IMR-90 (cell line): ENCODE measurements at regions not wholly inside any gene's neighbourhood (a gene's known extent, or its start where the extent isn't known, plus 50 kb on each side); places are given as distances from the start of the nearest gene placed in this dataset.

Experiments used
- ATAC-seq: fragments of 200-7000 bp; cut with Tn5 transposase; 2 replicates; pipeline ENCODE4 v1.9.1; 2020; ENCODE audit warnings: low read depth, mild to moderate bottlenecking, moderate library complexity
- BruUV-seq: library from RNA; stranded (reverse); fragments of 400-500 nt; replicated peaks from 2 replicates; lab custom pipeline; 2021; lab: Mats Ljungman, UMichigan
- CTCF ChIA-PET: fragments of 300-600 bp; formaldehyde crosslinking; extraction: SDS; loops from one replicate; lab custom pipeline; 2021; ENCODE audit warnings: antibody characterized with exemption; lab: Yijun Ruan, JAX
- POLR2A ChIA-PET: fragments of 300-600 bp; sonication (Branson Sonifier 250); formaldehyde crosslinking; loops from one replicate; lab custom pipeline; 2022; ENCODE audit warnings: antibody characterized with exemption; ENCODE audit not compliant: unreplicated experiment; lab: Charles Lee
- DNase-seq: peaks from one replicate; pipeline ENCODE4 v3.0.0; 2013
- H2AFZ ChIP-seq: replicated peaks from 2 replicates; pipeline ENCODE3; 2013; ENCODE audit warnings: low read length, mild to moderate bottlenecking; ENCODE audit not compliant: poor library complexity
- H2AK5ac ChIP-seq: 2 replicates; pipeline ENCODE4 v1.6.1; 2013; ENCODE audit warnings: low read depth, low read length, inconsistent platforms
- H2AK9ac ChIP-seq: replicated peaks from 2 replicates; pipeline ENCODE3; 2013; ENCODE audit warnings: mild to moderate bottlenecking, low read depth, low read length, moderate library complexity; ENCODE audit not compliant: poor library complexity
- H2BK120ac ChIP-seq: 2 replicates; pipeline ENCODE4 v1.6.1; 2013; ENCODE audit warnings: low read depth, low read length, inconsistent platforms
- H2BK15ac ChIP-seq: 3 replicates; pipeline ENCODE4 v1.6.1; 2013; ENCODE audit warnings: low read depth, low read length, inconsistent platforms
- H2BK20ac ChIP-seq: 2 replicates; pipeline ENCODE4 v1.6.1; 2013; ENCODE audit warnings: low read depth, mild to moderate bottlenecking, inconsistent platforms, low read length, moderate library complexity
- H2BK5ac ChIP-seq: 2 replicates; pipeline ENCODE4 v1.6.1; 2013; ENCODE audit warnings: mild to moderate bottlenecking, low read depth, low read length, inconsistent platforms; ENCODE audit not compliant: poor library complexity, severe bottlenecking
- H3K14ac ChIP-seq: replicated peaks from 2 replicates; pipeline ENCODE4 v1.6.1; 2013; ENCODE audit warnings: low read depth, low read length, inconsistent platforms
- H3K18ac ChIP-seq: 2 replicates; pipeline ENCODE4 v1.6.1; 2013; ENCODE audit warnings: low read depth, low read length, control low read depth
- H3K23ac ChIP-seq: 2 replicates; pipeline ENCODE4 v1.6.1; 2013; ENCODE audit warnings: low read depth, low read length, inconsistent platforms
- H3K27ac ChIP-seq: 2 replicates; pipeline ENCODE4 v1.5.1; 2013; ENCODE audit warnings: mild to moderate bottlenecking, control low read depth, low read length; ENCODE audit not compliant: insufficient read depth
- H3K27me3 ChIP-seq: 2 replicates; pipeline ENCODE4 v1.6.1; 2013; ENCODE audit warnings: low read length; ENCODE audit not compliant: control insufficient read depth, insufficient read depth
- H3K36me3 ChIP-seq: 2 replicates; pipeline ENCODE4 v1.6.1; 2013; ENCODE audit warnings: low read length, mixed read lengths; ENCODE audit not compliant: control insufficient read depth, insufficient read depth
- H3K4ac ChIP-seq: 2 replicates; pipeline ENCODE4 v1.6.1; 2013; ENCODE audit warnings: low read depth, low read length, inconsistent platforms
- H3K4me1 ChIP-seq: 2 replicates; pipeline ENCODE4 v1.6.1; 2013; ENCODE audit warnings: low read length, mixed read lengths; ENCODE audit not compliant: control insufficient read depth, insufficient read depth
- H3K4me2 ChIP-seq: 2 replicates; pipeline ENCODE4 v1.6.1; 2013; ENCODE audit warnings: low read depth, mild to moderate bottlenecking, control low read depth, low read length, moderate library complexity
- H3K4me3 ChIP-seq: 2 replicates; pipeline ENCODE4 v1.5.1; 2013; ENCODE audit warnings: low read depth, mild to moderate bottlenecking, control low read depth, low read length, moderate library complexity; ENCODE audit not compliant: insufficient read depth
- H3K56ac ChIP-seq: 2 replicates; pipeline ENCODE4 v1.6.1; 2013; ENCODE audit warnings: low read length, inconsistent platforms; ENCODE audit not compliant: insufficient read depth; ENCODE audit errors: extremely low read depth
- H3K79me1 ChIP-seq, 2 experiments: 2 replicates each; pipeline ENCODE4 v1.6.1; 2013; ENCODE audit warnings: low read length in 2 of 2, inconsistent platforms in 1 of 2, low read depth in 1 of 2
- H3K9ac ChIP-seq: 2 replicates; pipeline ENCODE4 v1.6.1; 2013; ENCODE audit warnings: low read depth, low read length, control low read depth
- H3K9me1 ChIP-seq: 2 replicates; pipeline ENCODE4 v1.6.1; 2013; ENCODE audit warnings: low read length, inconsistent platforms; ENCODE audit not compliant: insufficient read depth
- H3K9me3 ChIP-seq: 2 replicates; pipeline ENCODE4 v1.6.1; 2013; ENCODE audit warnings: low read length; ENCODE audit not compliant: control insufficient read depth, insufficient read depth
- H4K20me1 ChIP-seq: 2 replicates; pipeline ENCODE4 v1.6.1; 2013; ENCODE audit warnings: low read length, inconsistent platforms; ENCODE audit not compliant: insufficient read depth
- H4K5ac ChIP-seq: 2 replicates; pipeline ENCODE4 v1.6.1; 2013; ENCODE audit warnings: mild to moderate bottlenecking, low read depth, low read length, control low read depth
- H4K8ac ChIP-seq, 2 experiments: 2 replicates each; pipeline ENCODE4 v1.6.1; 2013; ENCODE audit warnings: low read depth in 2 of 2, low read length in 2 of 2, control low read depth in 1 of 2, inconsistent platforms in 1 of 2
- H4K91ac ChIP-seq: 2 replicates; pipeline ENCODE4 v1.6.1; 2013; ENCODE audit warnings: low read depth, low read length, inconsistent platforms; ENCODE audit not compliant: insufficient read depth
- BHLHE40 ChIP-seq: fragments of 150-350 bp; IDR thresholded peaks from 2 replicates; pipeline ENCODE4 v1.6.1; 2016; ENCODE audit warnings: mild to moderate bottlenecking, low read depth, low read length
- CEBPB ChIP-seq: IDR thresholded peaks from 2 replicates; pipeline ENCODE4 v1.6.1; 2012; ENCODE audit warnings: low read depth, low read length, improper control_type of control experiment
- CHD1 ChIP-seq: IDR thresholded peaks from 2 replicates; pipeline ENCODE4 v1.6.1; 2012; ENCODE audit warnings: low read depth, low read length, improper control_type of control experiment
- CTCF ChIP-seq: conservative IDR thresholded peaks from 2 replicates; pipeline ENCODE4 v1.5.1; 2012; ENCODE audit warnings: mild to moderate bottlenecking, low read depth, low read length, improper control_type of control experiment
- ELK1 ChIP-seq: fragments of 150-350 bp; IDR thresholded peaks from 2 replicates; pipeline ENCODE4 v1.6.1; 2016; ENCODE audit warnings: low read depth, mild to moderate bottlenecking, low read length, moderate library complexity, borderline replicate concordance
- FOS ChIP-seq: fragments of 150-350 bp; IDR thresholded peaks from 2 replicates; pipeline ENCODE4 v1.6.1; 2016; ENCODE audit warnings: low read depth, low read length
- MAFK ChIP-seq: IDR thresholded peaks from 2 replicates; pipeline ENCODE4 v1.6.1; 2012; ENCODE audit warnings: low read depth, low read length, improper control_type of control experiment
- MAZ ChIP-seq: IDR thresholded peaks from 2 replicates; pipeline ENCODE4 v1.6.1; 2012; ENCODE audit warnings: low read depth, mild to moderate bottlenecking, low read length, improper control_type of control experiment, moderate library complexity, borderline replicate concordance
- MXI1 ChIP-seq: IDR thresholded peaks from 2 replicates; pipeline ENCODE4 v1.6.1; 2012; ENCODE audit warnings: low read depth, mild to moderate bottlenecking, low read length, moderate library complexity, borderline replicate concordance
- NFE2L2 ChIP-seq: fragments of 150-350 bp; IDR thresholded peaks from 2 replicates; pipeline ENCODE4 v1.6.1; 2016; ENCODE audit warnings: low read depth, mild to moderate bottlenecking, low read length
- POLR2A ChIP-seq: IDR thresholded peaks from 2 replicates; pipeline ENCODE4 v1.6.1; 2012; ENCODE audit warnings: mild to moderate bottlenecking, low read depth, low read length
- RAD21 ChIP-seq: IDR thresholded peaks from 2 replicates; pipeline ENCODE4 v1.6.1; 2012; ENCODE audit warnings: low read length, improper control_type of control experiment
- RCOR1 ChIP-seq: IDR thresholded peaks from 2 replicates; pipeline ENCODE4 v1.6.1; 2012; ENCODE audit warnings: mild to moderate bottlenecking, low read length, improper control_type of control experiment; ENCODE audit not compliant: insufficient replicate concordance
- RFX5 ChIP-seq: IDR thresholded peaks from 2 replicates; pipeline ENCODE4 v1.8.0; 2012; ENCODE audit warnings: low read depth, mild to moderate bottlenecking, low read length, moderate library complexity
- SMC3 ChIP-seq: fragments of 150-350 bp; IDR thresholded peaks from 2 replicates; pipeline ENCODE4 v1.6.1; 2016; ENCODE audit warnings: low read depth, mild to moderate bottlenecking, antibody characterized with exemption, low read length, moderate library complexity
- USF2 ChIP-seq: fragments of 150-350 bp; IDR thresholded peaks from 2 replicates; pipeline ENCODE4 v1.6.1; 2017; ENCODE audit warnings: mild to moderate bottlenecking, antibody characterized with exemption, low read length, low read depth
- WGBS, 2 experiments: methylation state at CpG; one replicate each; pipeline versions ENCODE4 v1.1.5 to v1.1.7; 2013; ENCODE audit warnings: missing lambda C conversion rate in 2 of 2; ENCODE audit not compliant: insufficient read length in 1 of 2; ENCODE audit errors: extremely low coverage in 2 of 2; 5-methylcytosine and 5-hydroxymethylcytosine counted together
- dilution Hi-C: fragments of 300-500 bp; cut with HindIII; formaldehyde crosslinking; loops from one replicate; pipeline ENCODE4 v1.14.3; 2018; ENCODE audit warnings: low sequenced_read_pairs; ENCODE audit not compliant: unreplicated experiment
- in situ Hi-C: fragments of 300-500 bp; cut with MboI; formaldehyde crosslinking; loops from 3 replicates; pipeline ENCODE4 v1.14.3; 2019; ENCODE audit warnings: low sequenced_read_pairs, inconsistent platforms, mixed read lengths
- intact Hi-C: fragments of 100-400 bp; cut with micrococcal nuclease; formaldehyde crosslinking; loops from 2 replicates; pipeline ENCODE4 v1.10.0; 2022

GRCh38 chr12:87025976-87026375 lies 769.8 kb upstream of the MGAT4C start:
- dilution Hi-C loops, result no loop called here
- Histone ChIP-seq H3K14ac (no peak overlapping the region), H3K4me2 (no peak overlapping the region), H2AFZ (no peak overlapping the region), H2BK5ac (no peak overlapping the region), H2AK9ac (no peak overlapping the region), H3K9ac (no peak overlapping the region), H3K18ac (no peak overlapping the region), H2BK15ac (no peak overlapping the region), H3K36me3 (no peaks in the 10 kb centered on the region), H2BK20ac (no peak overlapping the region), H3K4ac (no peak overlapping the region), H4K5ac (no peak overlapping the region), H3K4me1 (no peaks in the 10 kb centered on the region), H3K9me3 (no peaks in the 10 kb centered on the region), H2BK120ac (no peak overlapping the region), H3K4me3 (no peak overlapping the region), H4K20me1 (no peaks in the 10 kb centered on the region), H3K79me1 (no peaks in the 10 kb centered on the region), H3K27ac (no peak overlapping the region), H3K27me3 (no peaks in the 10 kb centered on the region), H4K91ac (no peak overlapping the region), H3K23ac (no peak overlapping the region), H3K9me1 (no peaks in the 10 kb centered on the region), H4K8ac (no peak overlapping the region), H2AK5ac (no peak overlapping the region), H3K56ac (no peak overlapping the region)
- POLR2A ChIA-PET, result no interaction called here
- no peak for DNase-seq
- in situ Hi-C loops, result no loop called here
- intact Hi-C loops, result no loop called here
- no TSS peak for BruUV-seq
- ATAC-seq, result no peak
- WGBS, 2 experiments, result no CpG with 5 or more reads among the region's 5 CpGs
- CTCF ChIA-PET, result no interaction called here
- no peak for TF ChIP-seq NFE2L2
- TF ChIP-seq POLR2A, result no peak
- TF ChIP-seq SMC3, result no peak
- no peak for TF ChIP-seq CEBPB
- TF ChIP-seq MAZ, result no peak
- TF ChIP-seq MXI1, result no peak
- TF ChIP-seq RFX5, result no peak
- TF ChIP-seq USF2, result no peak
- no peak for TF ChIP-seq MAFK
- TF ChIP-seq RCOR1, result no peak
- TF ChIP-seq FOS, result no peak
- TF ChIP-seq RAD21, result no peak
- no peak for TF ChIP-seq CHD1
- no peak for TF ChIP-seq CTCF
- TF ChIP-seq ELK1, result no peak
- no peak for TF ChIP-seq BHLHE40
